SH-SY5Y (cell line): ENCODE measurements at regions not wholly inside any gene's neighbourhood (a gene's known extent, or its start where the extent isn't known, plus 50 kb on each side); places are given as distances from the start of the nearest gene placed in this dataset.

Experiments used
- GATA2 ChIP-seq: IDR thresholded peaks from 2 replicates; pipeline ENCODE4 v1.6.1; 2011; ENCODE audit warnings: mild to moderate bottlenecking, low read depth, low read length
- GATA3 ChIP-seq: IDR thresholded peaks from 2 replicates; pipeline ENCODE4 v1.6.1; 2011; ENCODE audit warnings: low read depth, mild to moderate bottlenecking, low read length, moderate library complexity

DNA sequence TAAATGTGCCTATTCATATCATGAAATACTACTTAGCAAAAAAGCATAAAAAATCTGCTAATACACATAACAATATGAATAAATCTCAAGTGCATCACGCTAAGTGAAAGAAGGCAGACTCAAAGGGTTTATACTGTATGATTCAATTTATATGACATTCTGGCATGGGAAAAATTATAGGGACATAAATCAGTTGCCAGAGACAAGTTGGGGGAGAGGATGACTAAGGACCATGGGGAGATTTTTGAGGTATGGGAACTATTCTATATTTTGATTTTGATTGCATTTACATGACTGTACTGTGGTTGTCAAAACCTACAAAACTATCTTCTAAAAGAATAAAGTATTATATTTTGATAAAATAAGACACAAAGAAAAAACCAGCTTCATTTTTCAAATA, 650.3 kb upstream of the NR5A2 start:
- TF ChIP-seq GATA2 (no peak), GATA3 (no peak)
